Ovary (tissue), 7 donors: ENCODE measurements at regions not wholly inside any gene's neighbourhood (a gene's known extent, or its start where the extent isn't known, plus 50 kb on each side); places are given as distances from the start of the nearest gene placed in this dataset.

Experiments used
- DNase-seq, 5 donors: peaks; one replicate each; pipeline ENCODE4 v3.0.0-alpha.2; 2019 to 2020
- H3K27ac ChIP-seq, 2 donors: fragments of 200-600 bp; one replicate each; pipeline versions ENCODE4 v1.5.1 to v1.8.0; 2019 to 2022
- H3K27me3 ChIP-seq: fragments of 200-600 bp; one replicate; pipeline ENCODE4 v1.8.0; 2022
- H3K36me3 ChIP-seq: fragments of 200-600 bp; sonication (generic); one replicate; pipeline ENCODE4 v1.5.1; 2019
- H3K4me1 ChIP-seq: one replicate; pipeline ENCODE4 v1.8.1; 2013; ENCODE audit warnings: mild to moderate bottlenecking, moderate library complexity; ENCODE audit not compliant: insufficient read depth
- H3K4me3 ChIP-seq: fragments of 200-600 bp; sonication (generic); one replicate; pipeline ENCODE4 v1.5.1; 2017
- H3K9me3 ChIP-seq, 2 donors: fragments of 200-600 bp in 1 of 2; sonication (generic) in 1 of 2; one replicate each; pipeline versions ENCODE4 v1.5.1 to v1.8.1; 2013 to 2019; ENCODE audit warnings: mild to moderate bottlenecking in 1 of 2, moderate library complexity in 1 of 2
- EP300 ChIP-seq: sonication (generic); formaldehyde crosslinking; IDR thresholded peaks from one replicate; pipeline ENCODE4 v1.6.1; 2017; ENCODE audit warnings: antibody characterized with exemption
- POLR2A ChIP-seq: fragments of 450-650 bp; IDR thresholded peaks from one replicate; pipeline ENCODE4 v1.6.1; 2017; ENCODE audit warnings: antibody characterized with exemption, mild to moderate bottlenecking, moderate library complexity
- WGBS, 3 donors: extraction: QIAGEN DNeasy Blood & Tissue Kit in 1 of 3; methylation state at CpG; one replicate each; pipeline versions ENCODE4 v1.1.5 to v1.1.7; 2013 to 2017; 5-methylcytosine and 5-hydroxymethylcytosine counted together
- intact Hi-C, 4 donors: fragments of 100-400 bp; cut with DNase I; formaldehyde crosslinking; loops; one replicate each; pipeline versions ENCODE4 v1.11.0 to v1.15.1; 2022 to 2023
- TF ChIP-seq, protein P1 (sequence below), 3 donors: fragments of 450-650 bp in 2 of 3; fragments of 200-600 bp in 1 of 3; IDR thresholded peaks; one replicate each; pipeline versions ENCODE4 v1.5.1 to v1.8.0; 2016 to 2022; ENCODE audit warnings: antibody characterized with exemption in 3 of 3, mild to moderate bottlenecking in 1 of 3
- donor health status: DM: no; HTN: no; CAD: no; lungs with moderate emphysema.
- donor health status: DM: no; HTN: no; CAD: no.
- donor health status: Bipolar disorder and iron deficiency.
- donor health status: DM: no; HTN: no; CAD: no.
- donor health status: DM: yes; HTN: yes; CAD: no.

GRCh38 chr16:11475896-11476630, 110.7 kb downstream of the LITAF start:
- Histone ChIP-seq H3K9me3 (peaks cover 0 to 3% of the 10 kb centered on the region in 2 donors), H3K27me3 (no peaks in the 10 kb centered on the region), H3K4me3 (no peak overlapping the region), H3K36me3 (no peaks in the 10 kb centered on the region), H3K27ac (no peak overlapping the region), H3K4me1 (no peaks in the 10 kb centered on the region)
- DNase-seq, result no peak
- intact Hi-C loops, result no loop called here
- TF ChIP-seq POLR2A (no peak), EP300 (no peak)
- TF ChIP-seq, protein P1, sequence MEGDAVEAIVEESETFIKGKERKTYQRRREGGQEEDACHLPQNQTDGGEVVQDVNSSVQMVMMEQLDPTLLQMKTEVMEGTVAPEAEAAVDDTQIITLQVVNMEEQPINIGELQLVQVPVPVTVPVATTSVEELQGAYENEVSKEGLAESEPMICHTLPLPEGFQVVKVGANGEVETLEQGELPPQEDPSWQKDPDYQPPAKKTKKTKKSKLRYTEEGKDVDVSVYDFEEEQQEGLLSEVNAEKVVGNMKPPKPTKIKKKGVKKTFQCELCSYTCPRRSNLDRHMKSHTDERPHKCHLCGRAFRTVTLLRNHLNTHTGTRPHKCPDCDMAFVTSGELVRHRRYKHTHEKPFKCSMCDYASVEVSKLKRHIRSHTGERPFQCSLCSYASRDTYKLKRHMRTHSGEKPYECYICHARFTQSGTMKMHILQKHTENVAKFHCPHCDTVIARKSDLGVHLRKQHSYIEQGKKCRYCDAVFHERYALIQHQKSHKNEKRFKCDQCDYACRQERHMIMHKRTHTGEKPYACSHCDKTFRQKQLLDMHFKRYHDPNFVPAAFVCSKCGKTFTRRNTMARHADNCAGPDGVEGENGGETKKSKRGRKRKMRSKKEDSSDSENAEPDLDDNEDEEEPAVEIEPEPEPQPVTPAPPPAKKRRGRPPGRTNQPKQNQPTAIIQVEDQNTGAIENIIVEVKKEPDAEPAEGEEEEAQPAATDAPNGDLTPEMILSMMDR (IDR thresholded peaks at IDR 0.05), result no peak
- 54 to 72% (median 71%) methylated on average over 8 of the region's 8 CpGs for WGBS, 3 donors

DNA sequence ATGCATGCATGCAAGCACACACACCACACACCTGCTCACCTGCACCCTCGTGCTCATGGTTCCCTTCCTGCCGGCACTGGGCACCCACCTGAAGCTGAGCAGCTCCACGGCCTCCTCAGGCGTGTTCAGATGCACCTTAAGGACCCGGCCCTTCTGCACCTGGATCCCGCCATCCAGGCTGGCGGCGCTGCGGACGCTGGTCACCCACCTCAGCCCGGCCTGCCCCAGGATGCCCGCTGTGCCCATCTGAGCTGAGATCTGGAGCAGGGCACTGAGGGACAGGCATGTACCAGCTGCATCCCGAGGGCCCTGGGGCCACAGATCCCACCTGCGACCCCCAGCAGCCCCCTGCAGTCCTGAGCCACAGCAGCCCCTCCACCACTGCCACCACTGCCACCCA, 110.0 kb downstream of the LITAF start:
- 83 to 94% (median 89%) methylated on average over 14 of the region's 14 CpGs for WGBS, 3 donors
- Histone ChIP-seq H3K27me3 (no peaks in the 10 kb centered on the region), H3K9me3 (peaks cover 0 to 3% of the 10 kb centered on the region in 2 donors), H3K4me3 (no peak overlapping the region), H3K4me1 (no peaks in the 10 kb centered on the region), H3K36me3 (no peaks in the 10 kb centered on the region), H3K27ac (no peak overlapping the region)
- intact Hi-C loops, result no loop called here
- TF ChIP-seq EP300 (no peak), POLR2A (no peak)
- TF ChIP-seq, protein P1 (IDR thresholded peaks at IDR 0.05), result no peak
- no peak for DNase-seq

GRCh38 chr16:11478431-11479119, 108.1 kb downstream of the LITAF start:
- Histone ChIP-seq H3K4me3 (no peak overlapping the region), H3K27ac (no peak overlapping the region), H3K4me1 (no peaks in the 10 kb centered on the region), H3K9me3 (peaks cover 0 to 3% of the 10 kb centered on the region in 2 donors), H3K36me3 (no peaks in the 10 kb centered on the region), H3K27me3 (no peaks in the 10 kb centered on the region)
- no peak for DNase-seq
- 78 to 79% (median 79%) methylated on average over 17 of the region's 17 CpGs for WGBS, 3 donors
- TF ChIP-seq POLR2A (no peak), EP300 (no peak)
- TF ChIP-seq, protein P1 (IDR thresholded peaks at IDR 0.05), result no peak
- intact Hi-C loops, result no loop called here

- H3K36me3 ChIP-seq, result no peaks in the 10 kb centered on the region
- WGBS, 3 donors, result 67 to 93% (median 89%) methylated on average over 4 of the region's 4 CpGs
- H3K4me1 ChIP-seq, result no peaks in the 10 kb centered on the region
- peaks cover 0 to 8% of the 10 kb centered on the region in 2 donors for H3K9me3 ChIP-seq
- no peak overlapping the region for H3K4me3 ChIP-seq
- DNase-seq, result no peak
- TF ChIP-seq EP300, result no peak
- TF ChIP-seq, protein P1 (IDR thresholded peaks at IDR 0.05), result no peak
- TF ChIP-seq POLR2A, result no peak
- H3K27me3 ChIP-seq, result no peaks in the 10 kb centered on the region
- no peak overlapping the region for H3K27ac ChIP-seq
- intact Hi-C loops, result no loop called here
Observed at GRCh38 chr16:11479916-11480315, 106.8 kb downstream of the LITAF start.
